Mucosa of stomach (tissue), 1 donor: ENCODE measurements at regions not wholly inside any gene's neighbourhood (a gene's known extent, or its start where the extent isn't known, plus 50 kb on each side); places are given as distances from the start of the nearest gene placed in this dataset.
"Not testable (repeated sequence)": the region's sequence is repeated elsewhere in the genome, so short reads cannot be mapped to it uniquely, and the experiment has no call there.

ENCODE experiments used
- H3K27me3 ChIP-seq: one replicate; pipeline ENCODE4 v1.7.0; 2013; ENCODE audit warnings: mild to moderate bottlenecking, low read length; ENCODE audit not compliant: control insufficient read depth, insufficient read depth
- H3K36me3 ChIP-seq: one replicate; pipeline ENCODE4 v1.7.0; 2013; ENCODE audit warnings: low read length; ENCODE audit not compliant: control insufficient read depth, insufficient read depth
- H3K4me1 ChIP-seq: one replicate; pipeline ENCODE4 v1.7.0; 2013; ENCODE audit warnings: mild to moderate bottlenecking, low read length; ENCODE audit not compliant: control insufficient read depth, insufficient read depth
- H3K4me3 ChIP-seq: one replicate; pipeline ENCODE4 v1.7.0; 2013; ENCODE audit warnings: low read length
- H3K9ac ChIP-seq: one replicate; pipeline ENCODE4 v1.7.0; 2013; ENCODE audit warnings: mild to moderate bottlenecking, low read length, moderate library complexity
- H3K9me3 ChIP-seq: one replicate; pipeline ENCODE4 v1.7.0; 2013; ENCODE audit warnings: mild to moderate bottlenecking, low read length, moderate library complexity; ENCODE audit not compliant: control insufficient read depth
- donor health status: Pancreatic carcinoma.

DNA sequence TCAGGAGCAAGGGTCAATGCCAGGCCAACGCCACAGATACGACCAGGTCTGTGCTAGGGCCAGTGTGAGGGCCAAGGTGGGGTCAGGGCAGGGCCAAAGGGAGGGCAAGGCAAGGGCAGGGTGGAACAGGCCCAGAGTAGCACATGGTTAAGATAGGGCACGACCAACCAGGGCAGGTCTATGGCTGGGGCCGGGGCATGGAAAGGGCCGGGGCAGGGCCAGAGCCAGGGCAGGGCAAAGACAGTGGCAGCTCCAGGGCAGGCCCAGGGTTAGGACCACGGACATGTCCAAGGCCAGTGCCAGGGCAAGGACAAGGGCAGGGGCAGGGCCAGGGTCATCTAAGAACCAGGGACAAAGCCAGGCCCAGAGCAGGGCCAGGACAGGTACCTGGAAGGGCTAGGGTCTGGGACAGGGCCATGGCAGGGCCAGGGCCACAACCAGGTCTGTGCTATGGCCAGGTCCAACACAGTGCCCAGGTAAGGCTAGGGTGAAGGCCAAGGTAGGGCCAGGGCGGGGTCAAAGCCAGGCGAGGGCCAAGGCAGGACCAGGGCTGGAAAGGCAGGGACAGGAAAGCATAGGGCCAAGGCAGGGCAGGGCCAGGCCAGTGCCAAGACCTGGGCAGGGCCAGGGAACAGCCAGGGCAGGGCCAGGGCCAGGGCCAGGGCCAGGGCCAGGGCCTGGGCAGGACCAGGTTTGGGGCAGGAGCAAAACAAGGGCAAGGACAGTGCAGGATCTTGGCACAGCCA is 404.7 kb downstream of the ZNF33B start:
- not testable (repeated sequence) for H3K4me3 ChIP-seq, H3K27me3 ChIP-seq, H3K9me3 ChIP-seq, H3K9ac ChIP-seq, H3K4me1 ChIP-seq, H3K36me3 ChIP-seq

GRCh38 chr10:42232955-42233354 is 405.4 kb downstream of the ZNF33B start:
- not testable (repeated sequence) for H3K4me3 ChIP-seq, H3K4me1 ChIP-seq, H3K9me3 ChIP-seq, H3K9ac ChIP-seq, H3K27me3 ChIP-seq, H3K36me3 ChIP-seq

DNA sequence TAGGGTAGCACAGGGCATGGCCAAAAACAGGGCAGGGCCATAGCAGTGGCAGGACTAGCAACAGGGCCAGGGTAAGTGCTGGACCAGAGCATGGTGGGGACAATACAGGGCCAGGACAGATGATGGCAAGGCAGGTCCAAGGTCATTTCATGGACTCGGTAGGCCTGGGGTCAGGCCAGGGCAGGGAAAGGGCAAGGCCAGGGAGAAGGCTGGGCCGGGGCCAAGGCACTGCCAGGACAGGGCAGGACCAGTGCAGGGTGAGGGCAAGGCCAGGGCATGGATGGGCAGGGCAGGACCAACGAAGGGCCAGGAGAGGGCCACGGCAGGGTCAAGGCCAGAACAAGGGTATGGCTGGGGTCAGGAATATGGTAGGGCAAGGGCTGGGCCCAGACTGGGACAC is 407.6 kb downstream of the ZNF33B start:
- H3K4me3 ChIP-seq, H3K36me3 ChIP-seq, H3K9me3 ChIP-seq, H3K27me3 ChIP-seq, H3K4me1 ChIP-seq, H3K9ac ChIP-seq: not testable (repeated sequence)

- H3K4me1 ChIP-seq: not testable (repeated sequence)
These were observed 408.3 kb downstream of the ZNF33B start for GRCh38 chr10:42230115-42230514.

DNA sequence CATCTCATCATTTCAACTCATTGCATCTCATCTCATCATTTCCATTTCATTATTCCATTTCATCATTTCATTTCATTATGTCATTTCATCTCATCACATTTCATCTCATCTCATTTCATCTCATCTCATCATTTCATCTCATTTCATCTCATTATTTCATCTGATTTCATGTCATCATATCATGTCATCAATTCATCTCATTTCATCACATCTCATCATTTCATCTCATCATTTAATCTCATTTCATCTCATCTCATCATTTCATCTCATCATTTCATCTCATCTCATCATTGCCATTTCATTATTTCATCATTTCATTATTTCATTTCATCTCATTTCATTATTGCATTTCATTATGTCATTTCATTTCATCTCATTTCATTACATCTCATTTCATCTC is 410.5 kb downstream of the ZNF33B start:
- not testable (repeated sequence) for H3K9ac ChIP-seq, H3K9me3 ChIP-seq, H3K36me3 ChIP-seq, H3K27me3 ChIP-seq, H3K4me1 ChIP-seq, H3K4me3 ChIP-seq

More at GRCh38 chr10:42230115-42230514, 408.3 kb downstream of the ZNF33B start:
- H3K4me3 ChIP-seq, H3K36me3 ChIP-seq, H3K9me3 ChIP-seq, H3K27me3 ChIP-seq, H3K9ac ChIP-seq: not testable (repeated sequence)

- not testable (repeated sequence) for H3K36me3 ChIP-seq, H3K4me1 ChIP-seq
These were observed 444.8 kb downstream of the ZNF33B start for GRCh38 chr10:42193588-42193987.

DNA sequence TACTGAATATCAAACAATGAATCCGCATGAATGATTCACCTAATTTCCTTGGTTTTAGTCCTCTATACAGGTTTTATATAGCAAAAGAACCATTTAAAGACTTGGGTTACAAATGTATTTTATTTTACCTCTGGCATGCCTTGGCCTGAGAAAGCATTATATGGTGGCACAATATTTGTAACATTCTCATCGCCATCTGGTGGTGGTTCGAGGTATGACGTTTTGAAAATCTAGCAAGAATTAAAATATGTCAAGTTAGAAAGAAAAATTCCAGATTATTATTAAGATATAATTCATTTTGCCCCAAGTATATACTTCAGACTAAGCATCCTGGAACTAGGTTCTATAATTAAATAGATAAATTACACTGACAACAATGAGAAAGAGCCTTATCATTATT is 445.9 kb downstream of the ZNF33B start:
- H3K4me1 ChIP-seq: not testable (repeated sequence)

More at GRCh38 chr10:42193588-42193987, 444.8 kb downstream of the ZNF33B start:
- H3K4me3 ChIP-seq, H3K9me3 ChIP-seq, H3K27me3 ChIP-seq, H3K9ac ChIP-seq: not testable (repeated sequence)

DNA sequence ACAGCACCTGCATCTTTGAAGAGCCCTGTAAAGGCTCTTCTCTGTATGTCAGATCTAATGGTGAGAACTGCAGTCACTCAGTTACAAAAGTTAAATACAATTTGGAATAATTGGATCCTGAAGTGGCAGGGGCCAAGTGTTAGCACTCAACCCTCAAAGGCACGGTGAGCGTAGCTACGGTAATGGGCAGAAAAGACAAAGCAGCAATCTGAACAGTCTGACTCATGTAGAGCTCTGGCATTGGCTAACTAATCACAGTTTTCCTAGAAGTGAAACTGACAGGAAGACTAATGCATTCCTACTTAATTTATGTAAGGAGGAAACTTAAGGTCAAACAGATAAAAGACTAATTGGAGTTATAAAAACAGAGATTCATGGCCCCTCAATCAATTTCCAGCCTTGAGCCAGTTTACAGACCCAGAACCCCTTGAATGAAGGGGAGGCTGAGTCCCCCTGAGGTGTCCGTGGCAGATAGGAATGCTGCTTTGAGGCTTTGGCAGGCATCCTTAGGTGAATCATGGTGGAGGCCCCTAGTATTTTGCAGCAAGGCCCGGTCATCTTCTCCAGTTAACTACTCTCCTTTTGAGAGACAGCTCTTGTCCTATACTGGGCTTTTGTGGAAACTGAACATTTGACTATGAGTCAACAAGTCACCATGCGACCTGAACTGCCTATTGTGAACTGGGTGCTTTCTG is 450.7 kb downstream of the ZNF33B start:
- not testable (repeated sequence) for H3K9ac ChIP-seq, H3K4me3 ChIP-seq, H3K4me1 ChIP-seq, H3K27me3 ChIP-seq, H3K36me3 ChIP-seq, H3K9me3 ChIP-seq

More for the DNA sequence above, 445.9 kb downstream of the ZNF33B start:
- not testable (repeated sequence) for H3K4me3 ChIP-seq, H3K9me3 ChIP-seq, H3K36me3 ChIP-seq, H3K9ac ChIP-seq, H3K27me3 ChIP-seq

DNA sequence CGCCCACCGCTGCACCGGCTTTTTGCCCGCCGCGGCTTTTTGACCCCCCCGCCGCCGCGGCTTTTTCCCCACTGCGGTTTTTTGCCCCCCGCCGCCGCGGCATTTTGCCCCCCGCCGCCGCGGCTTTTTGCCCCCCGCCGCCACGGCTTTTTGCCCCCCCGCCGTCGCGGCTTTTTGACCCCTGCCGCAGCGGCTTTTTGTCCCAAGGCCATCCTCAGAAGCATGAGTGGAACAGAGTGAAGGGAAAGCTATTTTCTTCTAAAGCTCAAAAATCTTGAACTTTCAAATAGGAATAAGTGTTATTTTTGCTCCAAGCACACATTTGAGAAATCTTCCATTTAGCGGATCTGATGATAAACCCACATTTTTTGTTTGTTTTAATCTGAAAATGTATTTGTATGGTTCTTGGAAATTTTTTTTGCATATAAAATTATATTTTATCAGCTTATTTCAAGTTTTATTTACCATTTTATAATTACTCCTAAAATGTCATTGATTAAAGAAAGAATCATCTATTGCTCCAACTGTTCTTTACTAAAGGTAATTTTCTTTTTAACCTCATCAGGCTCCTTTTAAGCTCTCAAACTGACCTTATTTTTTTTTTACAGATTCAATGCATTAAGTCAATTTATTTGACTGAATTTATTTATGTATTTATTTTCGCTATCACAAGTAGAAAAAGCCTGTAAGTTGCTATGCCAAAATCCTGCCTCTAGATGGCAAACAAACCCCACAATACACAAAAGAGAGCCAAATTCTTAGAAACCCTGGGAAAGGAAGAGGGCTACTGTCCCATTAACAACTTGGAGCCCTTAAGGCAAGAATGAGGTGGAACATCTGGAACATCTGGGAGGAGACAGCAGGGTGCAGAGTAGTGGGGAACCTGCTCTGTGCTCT is 460.3 kb downstream of the ZNF33B start:
- not testable (repeated sequence) for H3K9ac ChIP-seq, H3K36me3 ChIP-seq, H3K4me1 ChIP-seq, H3K4me3 ChIP-seq, H3K9me3 ChIP-seq, H3K27me3 ChIP-seq

DNA sequence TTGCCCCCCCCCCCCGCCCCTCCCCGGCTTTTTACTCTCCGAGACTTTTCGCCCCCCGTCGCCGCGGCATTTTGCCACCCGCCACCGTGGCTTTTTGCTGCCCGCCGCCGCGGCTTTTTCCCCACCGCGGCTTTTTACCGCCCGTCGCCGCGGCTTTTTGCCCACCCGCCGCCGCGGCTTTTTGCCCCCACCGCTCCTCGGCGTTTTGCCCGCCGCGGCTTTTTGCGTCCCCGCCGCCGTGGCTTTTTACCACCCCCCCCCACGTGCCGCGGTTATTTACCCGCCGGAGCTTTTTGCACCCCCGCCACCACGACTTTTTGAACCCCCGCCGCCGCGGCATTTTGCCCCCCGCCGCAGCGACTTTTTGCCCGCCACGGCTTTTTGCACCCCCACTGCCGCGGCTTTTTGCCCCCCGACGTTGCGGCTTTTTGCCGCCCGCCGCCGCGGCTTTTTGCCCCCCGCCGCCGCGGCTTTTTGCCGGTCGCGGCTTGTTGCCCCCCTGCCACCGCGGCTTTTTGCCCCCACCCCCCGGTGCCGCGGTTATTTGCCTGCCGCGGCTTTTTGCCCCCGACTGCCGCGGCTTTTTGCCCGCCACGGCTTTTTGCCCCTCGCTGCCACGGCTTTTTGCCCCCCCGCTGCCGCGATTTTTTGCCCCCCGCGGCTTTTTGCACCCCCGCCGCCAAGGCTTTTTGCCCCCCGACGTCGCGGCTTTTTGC is 461.1 kb downstream of the ZNF33B start:
- no peaks in the 10 kb centered on the region for H3K27me3 ChIP-seq
- no peak overlapping the region for H3K4me3 ChIP-seq
- no peaks in the 10 kb centered on the region for H3K36me3 ChIP-seq
- H3K9ac ChIP-seq: no peak overlapping the region
- no peaks in the 10 kb centered on the region for H3K4me1 ChIP-seq
- no peaks in the 10 kb centered on the region for H3K9me3 ChIP-seq

- Histone ChIP-seq H3K36me3 (no peaks in the 10 kb centered on the region), H3K9me3 (no peaks in the 10 kb centered on the region), H3K9ac (no peak overlapping the region), H3K4me3 (no peak overlapping the region), H3K27me3 (no peaks in the 10 kb centered on the region), H3K4me1 (no peaks in the 10 kb centered on the region)
These were observed 487.8 kb downstream of the ZNF33B start for GRCh38 chr10:42150428-42151061.
